H1 (cell line): ENCODE measurements at regions not wholly inside any gene's neighbourhood (a gene's known extent, or its start where the extent isn't known, plus 50 kb on each side); places are given as distances from the start of the nearest gene placed in this dataset.

Experiments used
- TF ChIP-seq, protein P1 (sequence below): fragments of 300-600 bp; sonication (generic); IDR thresholded peaks from 2 replicates; pipeline ENCODE4 v1.7.1; 2012; ENCODE audit warnings: low read length, moderate library complexity, mild to moderate bottlenecking, inconsistent platforms; ENCODE audit not compliant: insufficient replicate concordance

DNA sequence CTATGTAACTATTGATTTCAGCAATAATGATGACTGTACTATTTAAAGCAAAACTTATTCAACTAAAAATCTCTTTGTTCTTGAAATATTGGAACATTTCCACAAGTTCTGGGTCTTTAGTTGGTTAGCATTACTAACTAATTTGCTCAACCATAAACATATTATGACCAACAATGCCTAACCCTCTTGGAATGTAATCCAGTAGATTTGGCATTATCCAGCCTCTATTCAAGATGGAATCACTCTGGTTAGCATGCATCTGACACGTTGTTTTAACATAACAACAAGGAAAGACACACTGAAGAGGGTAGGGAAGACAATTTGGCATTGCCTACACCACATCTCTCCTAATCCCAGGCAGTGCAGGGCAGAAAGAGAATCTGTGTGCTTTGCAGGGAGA lies 941.3 kb upstream of the PCDH20 start (continued):
- TF ChIP-seq, protein P1, sequence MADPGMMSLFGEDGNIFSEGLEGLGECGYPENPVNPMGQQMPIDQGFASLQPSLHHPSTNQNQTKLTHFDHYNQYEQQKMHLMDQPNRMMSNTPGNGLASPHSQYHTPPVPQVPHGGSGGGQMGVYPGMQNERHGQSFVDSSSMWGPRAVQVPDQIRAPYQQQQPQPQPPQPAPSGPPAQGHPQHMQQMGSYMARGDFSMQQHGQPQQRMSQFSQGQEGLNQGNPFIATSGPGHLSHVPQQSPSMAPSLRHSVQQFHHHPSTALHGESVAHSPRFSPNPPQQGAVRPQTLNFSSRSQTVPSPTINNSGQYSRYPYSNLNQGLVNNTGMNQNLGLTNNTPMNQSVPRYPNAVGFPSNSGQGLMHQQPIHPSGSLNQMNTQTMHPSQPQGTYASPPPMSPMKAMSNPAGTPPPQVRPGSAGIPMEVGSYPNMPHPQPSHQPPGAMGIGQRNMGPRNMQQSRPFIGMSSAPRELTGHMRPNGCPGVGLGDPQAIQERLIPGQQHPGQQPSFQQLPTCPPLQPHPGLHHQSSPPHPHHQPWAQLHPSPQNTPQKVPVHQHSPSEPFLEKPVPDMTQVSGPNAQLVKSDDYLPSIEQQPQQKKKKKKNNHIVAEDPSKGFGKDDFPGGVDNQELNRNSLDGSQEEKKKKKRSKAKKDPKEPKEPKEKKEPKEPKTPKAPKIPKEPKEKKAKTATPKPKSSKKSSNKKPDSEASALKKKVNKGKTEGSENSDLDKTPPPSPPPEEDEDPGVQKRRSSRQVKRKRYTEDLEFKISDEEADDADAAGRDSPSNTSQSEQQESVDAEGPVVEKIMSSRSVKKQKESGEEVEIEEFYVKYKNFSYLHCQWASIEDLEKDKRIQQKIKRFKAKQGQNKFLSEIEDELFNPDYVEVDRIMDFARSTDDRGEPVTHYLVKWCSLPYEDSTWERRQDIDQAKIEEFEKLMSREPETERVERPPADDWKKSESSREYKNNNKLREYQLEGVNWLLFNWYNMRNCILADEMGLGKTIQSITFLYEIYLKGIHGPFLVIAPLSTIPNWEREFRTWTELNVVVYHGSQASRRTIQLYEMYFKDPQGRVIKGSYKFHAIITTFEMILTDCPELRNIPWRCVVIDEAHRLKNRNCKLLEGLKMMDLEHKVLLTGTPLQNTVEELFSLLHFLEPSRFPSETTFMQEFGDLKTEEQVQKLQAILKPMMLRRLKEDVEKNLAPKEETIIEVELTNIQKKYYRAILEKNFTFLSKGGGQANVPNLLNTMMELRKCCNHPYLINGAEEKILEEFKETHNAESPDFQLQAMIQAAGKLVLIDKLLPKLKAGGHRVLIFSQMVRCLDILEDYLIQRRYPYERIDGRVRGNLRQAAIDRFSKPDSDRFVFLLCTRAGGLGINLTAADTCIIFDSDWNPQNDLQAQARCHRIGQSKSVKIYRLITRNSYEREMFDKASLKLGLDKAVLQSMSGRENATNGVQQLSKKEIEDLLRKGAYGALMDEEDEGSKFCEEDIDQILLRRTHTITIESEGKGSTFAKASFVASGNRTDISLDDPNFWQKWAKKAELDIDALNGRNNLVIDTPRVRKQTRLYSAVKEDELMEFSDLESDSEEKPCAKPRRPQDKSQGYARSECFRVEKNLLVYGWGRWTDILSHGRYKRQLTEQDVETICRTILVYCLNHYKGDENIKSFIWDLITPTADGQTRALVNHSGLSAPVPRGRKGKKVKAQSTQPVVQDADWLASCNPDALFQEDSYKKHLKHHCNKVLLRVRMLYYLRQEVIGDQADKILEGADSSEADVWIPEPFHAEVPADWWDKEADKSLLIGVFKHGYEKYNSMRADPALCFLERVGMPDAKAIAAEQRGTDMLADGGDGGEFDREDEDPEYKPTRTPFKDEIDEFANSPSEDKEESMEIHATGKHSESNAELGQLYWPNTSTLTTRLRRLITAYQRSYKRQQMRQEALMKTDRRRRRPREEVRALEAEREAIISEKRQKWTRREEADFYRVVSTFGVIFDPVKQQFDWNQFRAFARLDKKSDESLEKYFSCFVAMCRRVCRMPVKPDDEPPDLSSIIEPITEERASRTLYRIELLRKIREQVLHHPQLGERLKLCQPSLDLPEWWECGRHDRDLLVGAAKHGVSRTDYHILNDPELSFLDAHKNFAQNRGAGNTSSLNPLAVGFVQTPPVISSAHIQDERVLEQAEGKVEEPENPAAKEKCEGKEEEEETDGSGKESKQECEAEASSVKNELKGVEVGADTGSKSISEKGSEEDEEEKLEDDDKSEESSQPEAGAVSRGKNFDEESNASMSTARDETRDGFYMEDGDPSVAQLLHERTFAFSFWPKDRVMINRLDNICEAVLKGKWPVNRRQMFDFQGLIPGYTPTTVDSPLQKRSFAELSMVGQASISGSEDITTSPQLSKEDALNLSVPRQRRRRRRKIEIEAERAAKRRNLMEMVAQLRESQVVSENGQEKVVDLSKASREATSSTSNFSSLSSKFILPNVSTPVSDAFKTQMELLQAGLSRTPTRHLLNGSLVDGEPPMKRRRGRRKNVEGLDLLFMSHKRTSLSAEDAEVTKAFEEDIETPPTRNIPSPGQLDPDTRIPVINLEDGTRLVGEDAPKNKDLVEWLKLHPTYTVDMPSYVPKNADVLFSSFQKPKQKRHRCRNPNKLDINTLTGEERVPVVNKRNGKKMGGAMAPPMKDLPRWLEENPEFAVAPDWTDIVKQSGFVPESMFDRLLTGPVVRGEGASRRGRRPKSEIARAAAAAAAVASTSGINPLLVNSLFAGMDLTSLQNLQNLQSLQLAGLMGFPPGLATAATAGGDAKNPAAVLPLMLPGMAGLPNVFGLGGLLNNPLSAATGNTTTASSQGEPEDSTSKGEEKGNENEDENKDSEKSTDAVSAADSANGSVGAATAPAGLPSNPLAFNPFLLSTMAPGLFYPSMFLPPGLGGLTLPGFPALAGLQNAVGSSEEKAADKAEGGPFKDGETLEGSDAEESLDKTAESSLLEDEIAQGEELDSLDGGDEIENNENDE, result no peak
